ENCODE measurements at regions not wholly inside any gene's neighbourhood (a gene's known extent, or its start where the extent isn't known, plus 50 kb on each side); places are given as distances from the start of the nearest gene placed in this dataset.
"Not testable (repeated sequence)": the region's sequence is repeated elsewhere in the genome, so short reads cannot be mapped to it uniquely, and the experiment has no call there.

GRCh38 chr14:89690139-89690538, 264.4 kb downstream of the EFCAB11 start:
- Mint-ChIP-seq H3K27ac (no peak overlapping the region), H3K9me3 (peaks cover 13% of the 10 kb centered on the region), H3K4me1 (peaks cover 5% of the 10 kb centered on the region), H3K4me3 (no peak overlapping the region), H3K36me3 (no peaks in the 10 kb centered on the region), H3K27me3 (ENCODE audit: low read depth) (no peaks in the 10 kb centered on the region)
- DNase-seq (ENCODE audit: low spot score in 2 of 2, unreplicated experiment in 2 of 2), result no peak
- TF ChIP-seq, protein P1, sequence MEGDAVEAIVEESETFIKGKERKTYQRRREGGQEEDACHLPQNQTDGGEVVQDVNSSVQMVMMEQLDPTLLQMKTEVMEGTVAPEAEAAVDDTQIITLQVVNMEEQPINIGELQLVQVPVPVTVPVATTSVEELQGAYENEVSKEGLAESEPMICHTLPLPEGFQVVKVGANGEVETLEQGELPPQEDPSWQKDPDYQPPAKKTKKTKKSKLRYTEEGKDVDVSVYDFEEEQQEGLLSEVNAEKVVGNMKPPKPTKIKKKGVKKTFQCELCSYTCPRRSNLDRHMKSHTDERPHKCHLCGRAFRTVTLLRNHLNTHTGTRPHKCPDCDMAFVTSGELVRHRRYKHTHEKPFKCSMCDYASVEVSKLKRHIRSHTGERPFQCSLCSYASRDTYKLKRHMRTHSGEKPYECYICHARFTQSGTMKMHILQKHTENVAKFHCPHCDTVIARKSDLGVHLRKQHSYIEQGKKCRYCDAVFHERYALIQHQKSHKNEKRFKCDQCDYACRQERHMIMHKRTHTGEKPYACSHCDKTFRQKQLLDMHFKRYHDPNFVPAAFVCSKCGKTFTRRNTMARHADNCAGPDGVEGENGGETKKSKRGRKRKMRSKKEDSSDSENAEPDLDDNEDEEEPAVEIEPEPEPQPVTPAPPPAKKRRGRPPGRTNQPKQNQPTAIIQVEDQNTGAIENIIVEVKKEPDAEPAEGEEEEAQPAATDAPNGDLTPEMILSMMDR (IDR thresholded peaks at IDR 0.05; ENCODE audit: unreplicated experiment), result no peak

DNA sequence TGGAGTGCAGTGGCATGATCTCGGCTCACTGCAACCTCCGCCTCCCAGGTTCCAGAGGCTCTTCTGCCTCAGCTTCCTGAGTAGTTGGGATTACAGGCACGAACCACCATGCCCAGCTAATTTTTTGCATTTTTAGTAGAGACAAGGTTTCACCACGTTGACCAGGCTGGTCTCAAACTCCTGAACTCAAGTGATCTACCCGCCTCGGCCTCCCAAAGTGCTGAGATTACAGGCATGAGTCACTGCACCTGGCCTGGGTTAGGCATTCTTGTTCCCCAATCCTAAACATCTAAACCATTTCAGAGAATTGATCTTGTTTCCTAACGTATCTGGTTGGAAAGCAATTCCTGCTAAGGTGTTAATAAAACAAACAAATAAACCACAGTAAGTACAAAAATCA, 264.8 kb downstream of the EFCAB11 start:
- H3K4me3 Mint-ChIP-seq; H3K27ac Mint-ChIP-seq; DNase-seq (ENCODE audit: low spot score in 2 of 2, unreplicated experiment in 2 of 2); H3K36me3 Mint-ChIP-seq; H3K27me3 Mint-ChIP-seq (ENCODE audit: low read depth); H3K4me1 Mint-ChIP-seq: not testable (repeated sequence)
- peaks cover 18% of the 10 kb centered on the region for H3K9me3 Mint-ChIP-seq

- peaks cover 5% of the 10 kb centered on the region for H3K4me1 Mint-ChIP-seq
- peak overlapping the region; percentile 55 for H3K27ac Mint-ChIP-seq
- TF ChIP-seq, protein P1 (IDR thresholded peaks at IDR 0.05; ENCODE audit: unreplicated experiment), result no peak
- peaks cover 3% of the 10 kb centered on the region for H3K36me3 Mint-ChIP-seq
- no peak overlapping the region for H3K4me3 Mint-ChIP-seq
- H3K9me3 Mint-ChIP-seq, result peaks cover 23% of the 10 kb centered on the region
- H3K27me3 Mint-ChIP-seq (ENCODE audit: low read depth), result no peaks in the 10 kb centered on the region
- no peak for DNase-seq (ENCODE audit: low spot score in 2 of 2, unreplicated experiment in 2 of 2)
These were observed 265.9 kb downstream of the EFCAB11 start for GRCh38 chr14:89688507-89689211.

DNA sequence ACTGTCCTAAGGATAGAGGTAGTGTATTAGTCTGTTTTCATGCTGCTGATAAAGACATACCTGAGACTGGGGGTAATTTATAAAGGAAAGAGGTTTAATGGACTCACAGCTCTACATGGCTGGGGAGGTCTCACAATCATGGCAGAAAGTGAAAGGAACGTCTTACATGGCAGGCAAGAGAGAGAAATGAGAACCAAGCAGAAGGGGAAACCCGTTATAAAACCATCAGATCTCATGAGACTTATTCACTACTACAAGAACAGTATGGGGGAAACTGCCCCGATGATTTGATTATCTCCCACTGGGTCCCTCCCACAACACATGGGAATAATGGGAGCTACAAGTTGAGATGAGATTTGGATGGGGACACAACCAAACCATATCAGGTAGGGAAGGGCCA, 267.4 kb downstream of the EFCAB11 start:
- not testable (repeated sequence) for H3K4me1 Mint-ChIP-seq; H3K4me3 Mint-ChIP-seq; H3K36me3 Mint-ChIP-seq; H3K27ac Mint-ChIP-seq; DNase-seq (ENCODE audit: low spot score in 2 of 2, unreplicated experiment in 2 of 2); H3K27me3 Mint-ChIP-seq (ENCODE audit: low read depth)
- peaks cover 33% of the 10 kb centered on the region for H3K9me3 Mint-ChIP-seq

DNA sequence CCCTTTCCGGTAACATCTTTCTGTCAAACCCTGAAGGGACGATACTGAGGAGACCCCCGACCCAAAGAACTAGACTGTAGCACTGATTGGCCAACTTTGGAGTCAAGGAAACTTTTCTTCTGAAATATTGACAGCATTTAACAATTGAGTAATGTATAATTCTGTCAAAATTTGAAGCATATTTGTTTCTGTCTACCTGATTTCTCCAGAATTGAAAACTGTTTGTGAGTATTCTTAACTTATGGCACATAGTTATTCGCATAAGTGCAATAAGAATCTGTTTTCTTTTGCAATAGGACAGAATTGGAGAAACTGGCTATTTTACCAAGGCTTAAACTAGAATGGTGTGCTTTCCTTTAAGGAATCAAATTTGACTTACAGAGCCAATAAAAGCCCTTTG, 267.1 kb upstream of the FOXN3 start:
- peaks cover 22% of the 10 kb centered on the region for H3K4me1 Mint-ChIP-seq
- H3K4me3 Mint-ChIP-seq, result no peak overlapping the region
- no peaks in the 10 kb centered on the region for H3K27me3 Mint-ChIP-seq (ENCODE audit: low read depth)
- TF ChIP-seq, protein P1 (IDR thresholded peaks at IDR 0.05; ENCODE audit: unreplicated experiment), result no peak
- no peak overlapping the region for H3K27ac Mint-ChIP-seq
- peaks cover 5% of the 10 kb centered on the region for H3K36me3 Mint-ChIP-seq
- no peak for DNase-seq (ENCODE audit: low spot score in 2 of 2, unreplicated experiment in 2 of 2)
- H3K9me3 Mint-ChIP-seq, result peaks cover 21% of the 10 kb centered on the region

GRCh38 chr14:89681086-89682018, 264.3 kb upstream of the FOXN3 start:
- peak overlapping the region; percentile 71 for H3K27ac Mint-ChIP-seq

More at GRCh38 chr14:89681086-89682018, 264.3 kb upstream of the FOXN3 start:
- no peak for DNase-seq (ENCODE audit: low spot score in 2 of 2, unreplicated experiment in 2 of 2)
- H3K9me3 Mint-ChIP-seq, result peaks cover 21% of the 10 kb centered on the region
- peaks cover 5% of the 10 kb centered on the region for H3K36me3 Mint-ChIP-seq
- no peaks in the 10 kb centered on the region for H3K27me3 Mint-ChIP-seq (ENCODE audit: low read depth)
- peaks cover 25% of the 10 kb centered on the region for H3K4me1 Mint-ChIP-seq
- TF ChIP-seq, protein P1 (IDR thresholded peaks at IDR 0.05; ENCODE audit: unreplicated experiment), result no peak
- no peak overlapping the region for H3K4me3 Mint-ChIP-seq

Measured in mesothelial cell of epicardium (in vitro differentiated cells).